ENCODE measurements at regions not wholly inside any gene's neighbourhood (a gene's known extent, or its start where the extent isn't known, plus 50 kb on each side); places are given as distances from the start of the nearest gene placed in this dataset.
A peak's percentile ranks its signal among the peaks of the same experiment; 100 is the strongest.

- Histone ChIP-seq H3K4me1 (peaks cover 0 to 4% (median 2%) of the 10 kb centered on the region in 3 donors), H3K27me3 (no peaks in the 10 kb centered on the region), H3K4me3 (no peak overlapping the region), H3K36me3 (no peaks in the 10 kb centered on the region), H3K27ac (no peak overlapping the region), H3K9me3 (no peaks in the 10 kb centered on the region)
- WGBS, 2 donors (ENCODE audit: low coverage in 1 of 2): 30 to 40% methylated on average over 4 of the region's 4 CpGs
- no peak for TF ChIP-seq EP300 (IDR thresholded peaks at IDR 0.05)
- TF ChIP-seq CTCF (IDR thresholded peaks at IDR 0.05): no peak
- no peak for TF ChIP-seq POLR2A (IDR thresholded peaks at IDR 0.05)
- peak; percentile 59 for TF ChIP-seq POLR2AphosphoS5 (IDR thresholded peaks at IDR 0.05)
- peak; percentile 57 for ATAC-seq
These were observed 586.3 kb downstream of the LRFN5 start for GRCh38 chr14:42192738-42193653.

GRCh38 chr14:42190744-42191143 is 584.1 kb downstream of the LRFN5 start:
- TF ChIP-seq CTCF (IDR thresholded peaks at IDR 0.05) (no peak), POLR2A (IDR thresholded peaks at IDR 0.05) (no peak), EP300 (IDR thresholded peaks at IDR 0.05) (no peak), POLR2AphosphoS5 (IDR thresholded peaks at IDR 0.05) (no peak)
- Histone ChIP-seq H3K27me3 (no peaks in the 10 kb centered on the region), H3K27ac (no peak overlapping the region), H3K4me3 (no peak overlapping the region), H3K4me1 (peaks cover 0 to 4% (median 2%) of the 10 kb centered on the region in 3 donors), H3K9me3 (no peaks in the 10 kb centered on the region), H3K36me3 (no peaks in the 10 kb centered on the region)
- WGBS, 2 donors (ENCODE audit: low coverage in 1 of 2): 67 to 83% methylated on average over 1 of the region's 1 CpG
- ATAC-seq: no peak

GRCh38 chr14:42187846-42188245 is 581.2 kb downstream of the LRFN5 start:
- Histone ChIP-seq H3K4me1 (no peaks in the 10 kb centered on the region), H3K9me3 (no peaks in the 10 kb centered on the region)

GRCh38 chr14:42185718-42186117 is 579.0 kb downstream of the LRFN5 start:
- H3K4me1 ChIP-seq: no peaks in the 10 kb centered on the region
- no peaks in the 10 kb centered on the region for H3K36me3 ChIP-seq
- H3K9me3 ChIP-seq: no peaks in the 10 kb centered on the region
- WGBS, 2 donors (ENCODE audit: low coverage in 1 of 2): 58 to 77% methylated on average over 2 of the region's 2 CpGs
- H3K27me3 ChIP-seq: no peaks in the 10 kb centered on the region
- no peak for TF ChIP-seq POLR2AphosphoS5 (IDR thresholded peaks at IDR 0.05)
- TF ChIP-seq POLR2A (IDR thresholded peaks at IDR 0.05): no peak
- TF ChIP-seq EP300 (IDR thresholded peaks at IDR 0.05): no peak
- TF ChIP-seq CTCF (IDR thresholded peaks at IDR 0.05): no peak
- no peak overlapping the region for H3K4me3 ChIP-seq
- no peak overlapping the region for H3K27ac ChIP-seq
- no peak for ATAC-seq

More at GRCh38 chr14:42187846-42188245, 581.2 kb downstream of the LRFN5 start:
- no peaks in the 10 kb centered on the region for H3K27me3 ChIP-seq
- no peak overlapping the region for H3K27ac ChIP-seq
- ATAC-seq: no peak
- no peaks in the 10 kb centered on the region for H3K36me3 ChIP-seq
- no peak for TF ChIP-seq EP300 (IDR thresholded peaks at IDR 0.05)
- TF ChIP-seq POLR2A (IDR thresholded peaks at IDR 0.05): no peak
- TF ChIP-seq CTCF (IDR thresholded peaks at IDR 0.05): no peak
- no peak for TF ChIP-seq POLR2AphosphoS5 (IDR thresholded peaks at IDR 0.05)
- no peak overlapping the region for H3K4me3 ChIP-seq

GRCh38 chr14:42174357-42174756 is 567.7 kb downstream of the LRFN5 start:
- H3K4me1 ChIP-seq: no peaks in the 10 kb centered on the region
- no peak overlapping the region for H3K27ac ChIP-seq
- no peak for TF ChIP-seq EP300 (IDR thresholded peaks at IDR 0.05)
- ATAC-seq: no peak
- H3K27me3 ChIP-seq: no peaks in the 10 kb centered on the region
- no peak overlapping the region for H3K4me3 ChIP-seq
- 74 to 89% methylated on average over 2 to 3 of the region's 3 CpGs for WGBS, 2 donors (ENCODE audit: low coverage in 1 of 2)
- H3K36me3 ChIP-seq: no peaks in the 10 kb centered on the region
- no peaks in the 10 kb centered on the region for H3K9me3 ChIP-seq

Data from gastroesophageal sphincter (tissue), 4 donors.